Islet of Langerhans (tissue), 1 donor: ENCODE measurements at regions not wholly inside any gene's neighbourhood (a gene's known extent, or its start where the extent isn't known, plus 50 kb on each side); places are given as distances from the start of the nearest gene placed in this dataset.
"Not testable (repeated sequence)": the region's sequence is repeated elsewhere in the genome, so short reads cannot be mapped to it uniquely, and the experiment has no call there.

Experiments
- FAIRE-seq: peaks from one replicate; lab custom pipeline; 2011; peaks lifted over from hg19 to GRCh38; lab: Jason Lieb, UNC

DNA sequence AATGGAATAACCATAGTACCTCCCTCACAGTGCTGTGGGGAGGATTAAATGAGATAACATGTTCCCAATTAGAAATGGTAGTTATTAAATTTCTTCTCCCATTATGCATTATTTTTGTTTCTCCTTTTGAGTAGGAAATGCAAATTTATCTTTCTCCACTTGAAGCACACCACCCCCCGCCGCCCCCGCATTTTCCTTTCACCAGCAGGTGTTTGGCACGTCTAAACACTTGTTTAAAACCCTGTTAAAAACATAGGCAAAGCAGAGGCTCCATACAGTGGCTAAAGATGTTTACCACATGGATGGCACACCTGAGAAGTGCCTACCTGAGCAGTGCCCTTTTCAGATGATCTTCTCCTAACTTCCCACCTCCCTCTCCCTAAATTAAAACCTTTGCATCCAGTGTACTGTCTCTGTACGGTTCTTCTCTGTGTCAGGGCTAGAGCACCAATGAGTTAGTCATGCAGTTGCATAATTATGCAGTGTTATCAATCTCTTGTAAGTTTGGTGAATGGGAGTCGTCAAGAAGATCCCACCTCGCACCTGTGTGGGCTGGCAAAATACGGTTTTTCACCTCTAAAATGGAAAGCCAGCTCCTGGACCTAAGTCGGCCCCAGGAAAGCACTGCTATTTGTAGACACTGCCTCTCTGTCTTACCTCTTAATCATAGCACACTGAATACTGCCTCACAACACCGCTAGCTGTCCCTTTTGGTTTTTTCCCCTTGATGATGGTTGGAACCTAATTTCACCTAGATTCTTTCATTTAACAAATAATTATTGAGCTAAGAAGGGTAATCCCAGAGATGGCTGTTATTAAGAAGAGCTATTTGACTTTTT is 122.0 kb downstream of the CT47B1 start:
- no peak for FAIRE-seq

DNA sequence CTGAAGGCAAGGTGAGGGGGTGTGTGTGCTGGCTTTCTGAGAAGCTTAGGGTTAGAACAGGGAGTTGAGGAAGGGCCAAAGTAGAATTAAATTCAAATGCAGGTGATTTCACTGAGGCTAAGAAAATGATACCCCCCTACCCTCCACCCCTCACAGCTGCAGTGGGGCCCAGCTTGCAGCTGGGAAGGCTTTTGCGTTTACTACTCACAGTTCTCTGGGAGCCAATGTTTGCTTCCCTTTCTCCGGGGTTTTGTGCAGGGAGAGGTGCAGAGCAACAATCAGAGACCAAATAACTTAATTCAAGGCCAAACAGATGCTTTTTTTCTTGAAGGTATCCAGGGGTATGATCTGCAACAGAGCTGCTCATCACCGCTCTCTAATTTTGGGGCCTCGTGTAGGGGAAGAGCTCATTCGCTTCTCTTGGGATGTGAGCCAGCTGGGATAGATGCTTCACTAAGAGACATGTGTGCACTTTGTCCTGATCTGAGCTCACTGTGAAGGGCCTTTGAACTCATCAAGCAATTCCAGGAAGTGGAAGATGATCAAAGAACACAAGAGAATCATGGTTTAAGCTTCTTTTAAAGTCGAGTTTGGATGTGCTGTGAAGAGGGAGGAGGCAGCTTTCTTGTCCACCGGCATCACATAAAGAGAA is 122.7 kb upstream of the C1GALT1C1 start:
- no peak for FAIRE-seq

- FAIRE-seq = no peak
Observed at GRCh38 chrX:120751683-120752082, 121.8 kb upstream of the C1GALT1C1 start.

- FAIRE-seq = no peak
Observed at GRCh38 chrX:120750381-120750780, 120.5 kb upstream of the C1GALT1C1 start.

DNA sequence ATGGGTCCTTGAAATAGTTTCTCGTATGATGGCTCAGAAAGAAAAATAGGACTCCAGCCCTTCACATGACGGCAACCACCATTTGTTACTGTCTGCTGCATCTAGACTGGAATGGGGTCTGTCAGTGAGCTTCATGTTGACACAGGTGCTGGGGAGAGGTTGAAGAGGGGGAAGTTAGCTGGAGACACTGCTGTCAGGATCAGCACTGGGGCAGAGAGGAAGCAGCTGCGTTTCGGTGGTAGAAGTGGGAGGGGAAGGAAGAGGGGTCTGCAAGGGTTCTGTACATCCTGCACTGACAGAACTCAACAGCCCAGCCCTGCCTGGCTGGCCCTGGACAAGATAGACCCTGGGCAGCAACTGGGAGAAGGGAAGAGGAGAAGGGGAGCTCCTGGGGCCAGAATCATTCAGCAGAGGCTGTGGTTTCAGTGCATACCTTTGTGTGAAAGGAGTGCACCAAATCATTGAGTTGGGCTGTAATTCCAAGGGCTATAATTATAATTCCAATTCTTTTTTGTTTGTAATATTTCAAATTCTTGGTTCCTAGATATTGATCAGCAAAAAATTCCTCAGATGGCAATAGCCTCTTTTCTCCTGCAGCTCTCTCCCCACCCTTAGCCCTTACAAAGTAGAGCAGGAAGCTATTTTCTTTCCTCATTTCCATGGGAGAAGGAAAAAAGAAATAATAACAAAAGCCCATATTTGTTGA is 119.4 kb upstream of the C1GALT1C1 start:
- FAIRE-seq = no peak

DNA sequence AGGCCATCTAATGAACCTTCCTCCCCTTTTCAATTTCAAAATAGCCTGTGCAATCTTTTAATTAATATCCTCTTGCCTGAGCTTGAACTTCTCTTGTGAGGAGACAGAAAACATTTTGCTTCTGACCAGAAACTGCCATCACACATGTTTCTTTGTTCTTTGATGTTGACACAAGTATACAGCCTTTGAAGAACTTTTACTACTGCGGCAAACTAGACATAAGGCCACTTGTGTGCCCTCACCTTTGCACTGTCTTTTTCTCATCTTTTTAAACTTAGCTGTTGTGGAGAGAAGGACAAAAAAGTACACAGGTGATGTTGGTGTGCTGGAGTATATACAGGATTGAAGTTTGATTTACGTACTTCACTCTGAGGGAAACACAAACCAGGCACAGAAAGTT is 116.3 kb upstream of the C1GALT1C1 start:
- no peak for FAIRE-seq

DNA sequence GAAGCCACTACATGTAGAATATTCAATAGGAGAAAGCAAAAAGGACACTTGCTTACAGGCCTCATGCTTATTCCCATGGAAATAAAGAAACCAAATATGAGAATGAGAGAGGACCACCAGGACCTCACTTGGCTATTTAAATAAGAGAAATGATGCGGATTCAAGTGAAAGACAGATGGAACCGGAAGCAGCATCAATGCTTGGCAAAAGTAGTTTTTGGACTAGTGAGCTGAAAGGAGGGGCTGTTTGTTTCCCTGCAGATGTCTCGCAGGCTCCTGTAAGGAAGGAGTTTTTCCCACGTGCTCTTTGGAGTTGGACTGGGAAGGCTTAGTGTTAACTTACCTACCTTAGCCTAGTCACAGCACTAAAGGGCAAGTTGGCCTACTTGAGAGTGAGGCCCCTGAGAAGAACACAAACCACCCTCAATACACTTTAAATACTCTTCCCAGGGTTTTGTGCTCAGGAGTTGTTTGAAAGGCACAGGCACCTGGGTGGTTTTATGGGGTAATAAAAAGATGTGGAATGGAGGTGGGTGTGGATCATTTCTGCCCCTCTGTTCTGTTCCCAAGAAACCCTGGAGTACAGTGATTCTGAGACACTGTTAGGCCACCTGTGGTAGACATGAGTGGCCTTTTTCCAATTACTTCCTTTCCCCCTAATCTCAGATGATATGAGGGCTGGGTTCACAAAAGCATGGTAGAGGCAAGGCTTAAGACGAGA is 113.3 kb upstream of the C1GALT1C1 start:
- FAIRE-seq = no peak

- FAIRE-seq = no peak
Observed at GRCh38 chrX:120741452-120741851, 111.6 kb upstream of the C1GALT1C1 start.

GRCh38 chrX:120740072-120740471 is 110.2 kb upstream of the C1GALT1C1 start:
- no peak for FAIRE-seq

GRCh38 chrX:120739300-120739699 is 109.4 kb upstream of the C1GALT1C1 start:
- no peak for FAIRE-seq

DNA sequence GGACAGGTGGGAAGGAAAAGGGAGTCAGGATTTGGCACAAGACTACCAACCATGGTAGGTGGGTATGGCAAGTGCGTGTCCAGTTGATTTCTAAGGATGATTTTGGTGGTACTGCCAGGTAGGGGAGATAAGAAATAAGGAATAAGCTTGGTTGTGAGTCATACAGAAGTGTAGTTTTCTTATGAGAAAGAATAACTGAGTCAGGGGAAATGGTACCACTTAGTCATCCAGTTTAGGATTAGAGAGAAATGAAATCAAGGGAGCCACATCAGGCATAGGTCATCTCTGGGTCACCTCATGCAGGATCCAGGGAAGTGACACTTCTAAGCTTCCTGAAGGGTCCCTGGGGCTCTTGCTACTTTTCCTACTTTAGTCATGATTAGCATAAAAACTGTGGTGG is 107.1 kb upstream of the C1GALT1C1 start:
- no peak for FAIRE-seq

GRCh38 chrX:120735966-120736365 is 106.1 kb upstream of the C1GALT1C1 start:
- FAIRE-seq = no peak

DNA sequence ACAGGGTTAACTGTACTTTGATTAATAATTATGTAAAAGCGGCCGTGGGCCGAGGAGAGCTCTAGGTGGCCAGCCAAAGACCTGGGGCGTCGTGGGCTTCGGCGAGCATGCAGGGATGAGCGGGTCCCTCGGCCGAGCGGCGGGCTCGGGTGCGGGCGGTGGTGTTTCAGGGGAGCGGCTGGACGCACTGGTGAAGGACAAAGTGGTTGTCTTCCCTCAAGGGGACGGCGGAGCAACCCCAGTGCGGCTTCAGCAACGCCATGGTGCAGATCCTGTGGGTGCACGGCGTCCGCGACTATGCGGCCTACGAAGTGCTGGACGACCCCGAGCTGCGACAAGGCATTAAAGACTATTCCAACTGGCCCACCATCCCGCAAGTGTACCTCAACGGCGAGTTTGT is 103.0 kb upstream of the C1GALT1C1 start:
- FAIRE-seq = no peak

- FAIRE-seq = no peak
Observed at GRCh38 chrX:120732461-120732860, 102.6 kb upstream of the C1GALT1C1 start.

GRCh38 chrX:120731386-120731785 is 101.5 kb upstream of the C1GALT1C1 start:
- no peak for FAIRE-seq

- FAIRE-seq = not testable (repeated sequence)
Observed at GRCh38 chrX:120729506-120730255, 99.8 kb upstream of the C1GALT1C1 start.

- no peak for FAIRE-seq
Observed at GRCh38 chrX:120727911-120728310, 98.1 kb upstream of the C1GALT1C1 start.

GRCh38 chrX:120727452-120727851 is 97.6 kb upstream of the C1GALT1C1 start:
- no peak for FAIRE-seq

DNA sequence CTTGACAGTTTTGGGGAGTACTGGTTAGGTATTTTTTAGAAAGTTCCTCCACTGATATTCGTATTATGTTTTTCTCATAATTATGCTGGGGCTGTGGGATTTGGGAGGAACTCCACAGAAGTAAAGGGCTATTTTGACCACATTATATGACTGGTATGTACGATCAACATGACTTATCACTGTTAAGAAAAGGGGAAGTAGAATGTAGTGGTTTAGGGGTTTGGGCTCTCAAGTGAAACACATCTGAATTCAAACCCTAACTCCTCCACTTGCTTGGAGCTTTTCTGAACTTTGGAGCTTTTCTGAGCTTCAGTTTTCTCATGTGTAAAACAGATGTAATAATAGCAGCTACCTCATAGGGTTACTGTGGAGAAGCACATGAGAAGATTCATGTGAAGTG is 96.4 kb upstream of the C1GALT1C1 start:
- peak; percentile 36 for FAIRE-seq

DNA sequence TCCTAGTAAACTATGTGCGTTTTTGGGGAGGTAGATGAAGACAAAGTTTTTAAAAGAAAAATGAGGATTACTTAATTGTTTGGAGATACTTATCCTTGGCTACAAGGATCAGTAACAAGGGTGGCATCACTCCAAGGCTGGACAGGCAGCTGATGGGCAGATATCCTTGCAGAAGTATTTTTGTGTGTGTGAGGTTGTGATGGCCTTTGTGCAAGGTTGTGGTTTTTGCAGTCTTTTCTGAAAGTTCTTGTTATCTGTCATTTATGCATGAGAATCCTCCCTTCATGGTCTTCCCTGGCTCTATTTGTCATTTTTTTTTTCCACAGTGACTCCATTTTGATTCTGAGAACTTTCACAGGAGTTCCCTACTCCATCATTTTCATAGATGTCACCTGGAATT is 96.0 kb upstream of the C1GALT1C1 start:
- no peak for FAIRE-seq

GRCh38 chrX:120719622-120720021 is 89.8 kb upstream of the C1GALT1C1 start:
- FAIRE-seq = no peak

DNA sequence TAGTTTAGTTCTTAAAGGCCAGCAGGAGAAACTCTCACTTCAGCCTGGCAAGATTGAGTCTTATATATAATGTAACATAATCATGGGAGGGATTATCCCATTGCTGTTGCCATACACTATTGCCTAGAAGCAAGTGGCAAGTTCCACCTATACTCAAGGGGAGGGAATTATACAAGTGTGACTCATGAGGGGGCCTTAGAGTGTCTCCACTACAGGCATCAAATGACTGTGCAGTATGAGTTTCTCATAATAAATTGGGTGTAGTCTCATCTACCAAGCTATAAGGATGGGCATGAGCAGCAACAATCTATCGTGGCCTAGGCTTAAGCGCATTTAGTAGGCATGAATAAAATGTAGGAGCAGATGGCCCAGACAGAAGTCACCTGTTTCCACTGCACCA is 89.1 kb upstream of the C1GALT1C1 start:
- FAIRE-seq = no peak
